Pancreas (tissue), 10 donors: ENCODE measurements at regions not wholly inside any gene's neighbourhood (a gene's known extent, or its start where the extent isn't known, plus 50 kb on each side); places are given as distances from the start of the nearest gene placed in this dataset.

Source experiments
- ATAC-seq, 4 donors: fragments of 200-7000 bp; cut with Tn5 transposase; one replicate each; pipeline versions ENCODE4 v1.8.0 to v1.9.1; 2020; ENCODE audit warnings: mild to moderate bottlenecking in 4 of 4, moderate library complexity in 4 of 4
- DNase-seq, 6 donors: peaks; one replicate each; pipeline ENCODE4 v3.0.0-alpha.2; 2020
- FAIRE-seq: peaks from 2 replicates; lab custom pipeline; 2012; peaks lifted over from hg19 to GRCh38; lab: Jason Lieb, UNC
- H3K27ac ChIP-seq, 4 donors: fragments of 200-600 bp; sonication (generic); 1 replicate in 3 of 4; 2 replicates in 1 of 4; pipeline versions ENCODE4 v1.5.0 to v1.8.0; 2020
- H3K27me3 ChIP-seq, 4 donors: fragments of 200-600 bp; one replicate each; pipeline ENCODE4 v1.8.0; 2021
- H3K36me3 ChIP-seq, 3 donors: fragments of 200-600 bp; sonication (generic) in 1 of 3; one replicate each; pipeline versions ENCODE4 v1.5.0 to v1.8.0; 2020 to 2021
- H3K4me1 ChIP-seq, 3 donors: fragments of 200-600 bp; one replicate each; pipeline ENCODE4 v1.8.0; 2021
- H3K4me3 ChIP-seq, 4 donors: fragments of 200-600 bp; sonication (generic) in 2 of 4; one replicate each; pipeline versions ENCODE4 v1.5.0 to v1.8.0; 2020 to 2021
- H3K9me3 ChIP-seq, 4 donors: fragments of 200-600 bp; one replicate each; pipeline ENCODE4 v1.8.0; 2021
- WGBS, 2 donors: extraction: QIAGEN DNeasy Blood & Tissue Kit; methylation state at CpG; one replicate each; pipeline ENCODE4 v1.1.7; 2013; 5-methylcytosine and 5-hydroxymethylcytosine counted together
- intact Hi-C, 3 donors: fragments of 100-400 bp; cut with DNase I; formaldehyde crosslinking; loops; one replicate each; pipeline versions ENCODE4 v1.11.1 to v1.14.2; 2022
- TF ChIP-seq, protein P1 (sequence below), 4 donors: fragments of 200-600 bp; sonication (generic) in 3 of 4; IDR thresholded peaks; one replicate each; pipeline versions ENCODE4 v1.5.0 to v1.8.0; 2021; ENCODE audit warnings: antibody characterized with exemption in 4 of 4
- donor health status: healthy with polysubstance abuse.
- donor health status: DM: no; HTN: no; CAD: no; lungs with moderate emphysema.
- donor health status: DM: no; HTN: no; CAD: no.
- donor health status: control.
- donor health status: control.
- donor health status: Bipolar disorder and iron deficiency.
- donor health status: DM: yes; HTN: yes; CAD: no.
- donor health status: DM: no; HTN: no; CAD: no.
- donor health status: DM: no; HTN: no; CAD: no.
- donor health status: DM: yes; HTN: yes; CAD: no.

- Histone ChIP-seq H3K4me1 (no peaks in the 10 kb centered on the region), H3K27ac (no peak overlapping the region), H3K36me3 (no peaks in the 10 kb centered on the region), H3K4me3 (no peak overlapping the region), H3K9me3 (no peaks in the 10 kb centered on the region), H3K27me3 (no peaks in the 10 kb centered on the region)
- no peak for FAIRE-seq
- TF ChIP-seq, protein P1, sequence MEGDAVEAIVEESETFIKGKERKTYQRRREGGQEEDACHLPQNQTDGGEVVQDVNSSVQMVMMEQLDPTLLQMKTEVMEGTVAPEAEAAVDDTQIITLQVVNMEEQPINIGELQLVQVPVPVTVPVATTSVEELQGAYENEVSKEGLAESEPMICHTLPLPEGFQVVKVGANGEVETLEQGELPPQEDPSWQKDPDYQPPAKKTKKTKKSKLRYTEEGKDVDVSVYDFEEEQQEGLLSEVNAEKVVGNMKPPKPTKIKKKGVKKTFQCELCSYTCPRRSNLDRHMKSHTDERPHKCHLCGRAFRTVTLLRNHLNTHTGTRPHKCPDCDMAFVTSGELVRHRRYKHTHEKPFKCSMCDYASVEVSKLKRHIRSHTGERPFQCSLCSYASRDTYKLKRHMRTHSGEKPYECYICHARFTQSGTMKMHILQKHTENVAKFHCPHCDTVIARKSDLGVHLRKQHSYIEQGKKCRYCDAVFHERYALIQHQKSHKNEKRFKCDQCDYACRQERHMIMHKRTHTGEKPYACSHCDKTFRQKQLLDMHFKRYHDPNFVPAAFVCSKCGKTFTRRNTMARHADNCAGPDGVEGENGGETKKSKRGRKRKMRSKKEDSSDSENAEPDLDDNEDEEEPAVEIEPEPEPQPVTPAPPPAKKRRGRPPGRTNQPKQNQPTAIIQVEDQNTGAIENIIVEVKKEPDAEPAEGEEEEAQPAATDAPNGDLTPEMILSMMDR (IDR thresholded peaks at IDR 0.05), result no peak
- DNase-seq, result no peak
- ATAC-seq, result no peak
- WGBS, 2 donors, result 26 to 33% methylated on average over 5 of the region's 5 CpGs
- intact Hi-C loops, result no loop called here
Observed at GRCh38 chr5:175378444-175379028, 65.4 kb downstream of the DRD1 start.

GRCh38 chr5:175377816-175378215 lies 66.2 kb downstream of the DRD1 start:
- Histone ChIP-seq H3K4me3 (no peak overlapping the region), H3K27ac (no peak overlapping the region), H3K27me3 (no peaks in the 10 kb centered on the region), H3K9me3 (no peaks in the 10 kb centered on the region), H3K4me1 (no peaks in the 10 kb centered on the region), H3K36me3 (no peaks in the 10 kb centered on the region)
- DNase-seq (no peak), FAIRE-seq (no peak), ATAC-seq (no peak)
- intact Hi-C loops, result no loop called here
- TF ChIP-seq, protein P1 (IDR thresholded peaks at IDR 0.05), result no peak
- WGBS, 2 donors, result 16 to 20% methylated on average over 1 of the region's 1 CpG

DNA sequence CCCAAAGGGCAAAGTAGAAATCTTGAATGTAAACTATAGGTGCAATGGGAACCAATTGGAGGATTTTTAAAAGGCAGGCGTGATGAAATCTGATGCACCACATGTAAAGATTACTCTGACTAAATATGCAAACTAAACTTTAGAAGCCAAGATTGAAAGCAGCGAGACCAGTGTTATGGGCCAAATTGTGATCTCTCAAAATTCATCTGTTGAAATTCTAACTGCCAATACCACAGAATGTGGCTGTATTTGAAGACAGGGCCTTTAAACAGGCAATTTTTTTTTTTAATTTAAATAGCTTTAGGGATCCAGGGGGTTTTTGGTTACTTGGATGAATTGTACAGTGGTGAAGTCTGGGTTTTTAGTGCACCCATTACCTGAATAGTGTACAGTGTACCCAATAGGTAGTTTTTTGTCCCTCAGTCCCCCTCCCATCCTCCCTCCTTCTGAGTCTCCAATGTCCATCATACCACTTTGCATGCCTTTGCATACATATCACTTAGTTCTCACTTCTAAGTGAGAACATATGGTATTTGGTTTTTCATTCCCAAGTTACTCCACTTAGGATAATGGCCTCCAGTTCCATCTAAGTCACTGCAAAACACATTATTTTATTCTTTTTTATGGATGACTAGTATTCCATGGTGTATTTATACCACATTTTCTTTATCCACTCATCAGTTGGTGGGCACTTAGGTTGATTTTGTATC lies 69.7 kb downstream of the DRD1 start:
- Histone ChIP-seq H3K27me3 (no peaks in the 10 kb centered on the region), H3K27ac (no peak overlapping the region), H3K4me1 (no peaks in the 10 kb centered on the region), H3K9me3 (no peaks in the 10 kb centered on the region), H3K36me3 (no peaks in the 10 kb centered on the region), H3K4me3 (no peak overlapping the region)
- no peak for DNase-seq
- TF ChIP-seq, protein P1 (IDR thresholded peaks at IDR 0.05), result no peak
- WGBS, 2 donors, result 75 to 89% methylated on average over 2 of the region's 2 CpGs
- no peak for FAIRE-seq
- intact Hi-C loops, result no loop called here
- ATAC-seq, result no peak

DNA sequence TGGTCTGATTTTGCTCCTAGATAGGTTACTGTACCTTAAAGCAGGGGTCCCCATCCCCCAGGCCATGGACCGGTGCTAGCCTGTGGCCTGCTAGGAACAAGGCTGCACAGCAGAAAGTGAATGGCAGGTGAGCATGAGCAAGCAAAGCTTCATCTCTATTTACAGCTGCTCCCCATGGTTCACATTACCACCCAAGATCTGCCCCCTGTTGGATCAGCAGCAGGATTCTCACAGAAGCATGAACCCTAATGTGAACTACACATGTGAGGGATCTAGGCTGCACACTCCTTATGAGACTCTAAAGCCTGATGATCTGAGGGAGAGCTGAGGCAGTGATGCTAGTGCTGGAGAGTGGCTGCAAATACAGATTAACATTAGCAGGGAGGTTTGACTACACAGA lies 78.1 kb downstream of the DRD1 start:
- H3K9me3 ChIP-seq, result no peaks in the 10 kb centered on the region
- intact Hi-C loops, result no loop called here
- no peaks in the 10 kb centered on the region for H3K36me3 ChIP-seq
- no peak overlapping the region for H3K27ac ChIP-seq
- no peaks in the 10 kb centered on the region for H3K4me1 ChIP-seq
- no peaks in the 10 kb centered on the region for H3K27me3 ChIP-seq
- FAIRE-seq, result no peak
- H3K4me3 ChIP-seq, result no peak overlapping the region
- WGBS, 2 donors, result 80 to 90% methylated on average over 1 of the region's 1 CpG
- no peak for ATAC-seq
- DNase-seq, result no peak
- TF ChIP-seq, protein P1 (IDR thresholded peaks at IDR 0.05), result no peak

DNA sequence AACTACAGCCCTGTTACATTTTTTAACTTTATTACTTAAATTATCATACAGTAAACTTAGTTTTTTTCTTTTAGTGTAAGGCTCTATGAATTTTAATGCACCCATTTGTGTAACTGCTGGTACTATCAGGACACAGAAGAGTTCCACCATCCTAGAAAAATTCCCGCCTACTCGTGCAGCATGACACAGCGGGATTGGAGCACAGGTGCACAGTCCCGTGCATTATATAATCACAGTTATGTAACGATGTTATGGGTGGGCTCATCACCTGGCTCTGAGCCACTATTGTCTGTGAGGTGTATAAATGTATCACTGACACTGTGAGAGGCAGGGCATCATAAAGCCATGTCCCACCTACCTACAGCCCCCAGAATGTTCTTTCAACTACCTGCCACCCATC lies 80.7 kb downstream of the DRD1 start:
- TF ChIP-seq, protein P1 (IDR thresholded peaks at IDR 0.05), result no peak
- Histone ChIP-seq H3K36me3 (no peaks in the 10 kb centered on the region), H3K4me3 (no peak overlapping the region), H3K9me3 (no peaks in the 10 kb centered on the region), H3K4me1 (no peaks in the 10 kb centered on the region), H3K27me3 (no peaks in the 10 kb centered on the region), H3K27ac (no peak overlapping the region)
- FAIRE-seq (no peak), ATAC-seq (no peak), DNase-seq (no peak)
- 60 to 62% methylated on average over 5 of the region's 5 CpGs for WGBS, 2 donors
- intact Hi-C loops, result no loop called here
